IPS-NIHi7 (cell line): ENCODE measurements at regions not wholly inside any gene's neighbourhood (a gene's known extent, or its start where the extent isn't known, plus 50 kb on each side); places are given as distances from the start of the nearest gene placed in this dataset.

ENCODE experiments used
- DNase-seq: peaks from one replicate; pipeline ENCODE4 v3.0.0; 2012; ENCODE audit warnings: mixed read lengths; ENCODE audit errors: extremely low spot score

DNA sequence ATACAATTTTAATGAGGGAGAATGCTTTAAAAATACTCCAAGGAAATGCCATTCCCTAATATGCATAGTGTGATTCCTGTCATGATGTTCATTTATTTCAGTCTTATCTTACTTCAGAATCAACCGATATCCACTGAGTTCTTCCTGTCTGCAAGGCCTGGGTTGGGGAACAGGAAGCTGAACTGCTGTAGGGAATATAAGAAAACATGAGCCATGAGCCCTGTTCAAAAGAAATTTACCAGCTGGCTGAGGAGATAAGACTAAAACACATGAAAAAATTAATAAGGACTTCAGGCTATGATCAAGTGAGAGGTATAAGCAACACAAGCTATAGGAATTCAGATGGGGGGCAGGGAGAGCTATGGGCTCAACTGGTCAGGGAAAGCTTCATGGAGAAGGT is 184.7 kb downstream of the PLPP4 start:
- DNase-seq = no peak

DNA sequence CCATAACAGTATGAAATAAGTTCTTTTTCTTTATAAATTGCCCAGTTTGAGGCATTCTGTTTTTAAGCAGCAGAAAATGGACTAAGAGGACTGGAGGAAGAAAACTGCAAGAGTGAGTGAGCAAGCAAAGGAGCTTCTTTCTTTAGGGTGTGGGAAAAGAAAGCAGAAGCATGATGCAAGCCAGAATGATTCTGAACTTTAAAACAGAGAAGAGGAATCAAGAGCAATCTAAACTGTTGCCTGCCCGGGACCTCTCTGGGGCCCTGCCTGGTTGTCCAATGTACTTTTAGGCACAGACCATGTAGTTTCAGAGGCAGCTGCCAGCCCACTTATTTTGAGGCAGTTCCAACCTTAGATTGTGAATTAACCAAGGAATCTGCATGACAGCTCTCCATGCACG is 186.3 kb downstream of the PLPP4 start:
- no peak for DNase-seq

DNA sequence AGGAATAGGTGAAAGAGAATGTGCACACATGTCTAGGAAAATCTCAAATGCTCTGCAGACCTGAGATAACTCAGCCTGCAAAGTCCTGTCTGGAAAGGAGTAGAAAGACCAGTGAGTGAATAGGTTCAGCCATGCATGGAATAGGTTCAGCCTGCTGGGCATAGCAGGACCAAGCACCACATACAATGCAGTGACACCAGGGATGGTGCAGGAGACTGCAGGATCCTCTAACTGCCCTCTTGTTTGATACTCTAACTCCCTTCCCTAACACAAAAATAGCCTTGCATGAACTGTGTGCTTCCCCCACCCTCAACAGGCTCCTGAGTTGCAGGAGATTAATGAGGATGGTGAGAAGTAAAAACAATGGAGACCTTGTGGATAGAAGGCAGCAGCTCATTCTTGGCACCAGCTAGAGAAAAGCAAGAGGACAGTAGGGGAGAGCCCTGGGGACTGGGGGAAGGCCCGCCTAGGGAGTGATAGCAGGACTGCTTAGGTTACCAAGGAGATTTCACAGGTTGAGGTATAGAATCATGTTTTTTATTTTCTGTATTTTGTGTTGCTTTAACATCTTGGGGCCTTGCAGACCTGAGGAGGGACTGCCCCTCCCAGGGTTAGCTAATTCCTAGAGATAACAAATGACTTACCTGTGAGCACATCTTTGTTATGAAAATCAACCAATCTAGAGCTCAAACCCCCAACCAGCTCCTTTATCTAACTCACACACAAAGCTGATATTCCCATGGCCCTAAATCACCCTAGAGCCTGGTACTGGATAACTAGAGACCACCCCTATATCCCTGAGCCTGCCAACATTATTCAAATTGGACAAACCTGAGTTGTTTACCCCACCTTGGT is 187.8 kb downstream of the PLPP4 start:
- DNase-seq = peak; percentile 35

DNA sequence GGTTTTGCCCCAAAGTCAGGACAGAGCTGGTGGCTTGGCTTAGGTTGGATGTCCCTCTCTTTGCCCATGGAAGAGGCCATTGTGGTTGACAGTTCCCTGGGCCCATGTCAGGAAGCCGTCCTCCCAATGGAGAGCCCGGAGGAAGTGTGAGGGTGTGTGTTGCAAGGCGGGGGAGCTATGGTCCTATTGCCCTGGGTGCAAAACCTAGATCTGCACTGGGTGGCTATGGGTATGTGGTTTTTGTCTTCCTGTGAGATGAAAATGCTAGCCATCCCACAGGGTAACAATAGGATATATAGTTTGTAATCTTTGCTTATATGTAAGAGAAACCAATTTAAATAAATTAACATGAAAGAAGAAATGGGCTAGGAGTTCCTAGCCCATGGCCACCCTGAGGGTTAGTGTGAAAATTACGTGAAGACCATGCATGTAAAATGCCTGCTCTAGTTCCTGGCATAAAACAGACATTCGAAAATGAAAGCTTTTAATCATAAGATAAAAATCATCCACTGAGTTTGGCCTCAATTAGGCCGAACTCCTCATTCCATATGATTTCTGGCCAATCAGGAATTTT is 189.2 kb downstream of the PLPP4 start:
- no peak for DNase-seq

DNA sequence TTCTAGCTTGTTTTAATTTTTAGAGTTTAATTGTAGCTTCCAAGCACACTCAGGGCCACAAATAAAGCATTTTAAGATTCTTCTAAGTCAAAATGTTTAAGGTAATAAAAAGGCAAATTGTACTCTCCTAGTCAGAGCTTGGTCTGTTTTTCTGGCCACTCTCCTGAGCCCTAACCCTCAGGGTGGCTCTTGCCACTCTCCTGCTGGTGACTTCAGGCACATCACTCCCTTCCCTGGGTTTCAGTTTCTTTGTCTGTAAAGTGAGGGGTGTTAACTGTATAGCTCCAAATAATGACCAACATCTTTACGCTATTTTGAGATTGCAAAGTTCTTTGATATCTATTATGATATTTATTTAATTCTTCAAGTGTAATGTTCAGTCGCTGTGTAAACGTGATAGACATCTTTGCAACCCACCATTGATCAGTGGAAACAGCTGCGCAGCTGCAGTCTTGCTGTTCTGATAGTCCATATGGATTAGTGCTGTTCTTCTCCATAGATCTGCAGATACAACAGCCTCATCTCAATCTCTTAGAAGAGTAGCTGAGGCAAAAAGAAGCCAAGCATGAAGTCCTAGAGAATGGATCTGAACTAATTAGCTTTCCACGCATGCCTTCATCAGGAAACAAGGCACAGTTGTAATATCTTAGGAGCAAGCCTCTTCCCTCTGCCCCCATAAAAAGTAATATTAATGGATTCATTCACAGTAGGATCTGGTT is 189.9 kb downstream of the PLPP4 start:
- no peak for DNase-seq

DNA sequence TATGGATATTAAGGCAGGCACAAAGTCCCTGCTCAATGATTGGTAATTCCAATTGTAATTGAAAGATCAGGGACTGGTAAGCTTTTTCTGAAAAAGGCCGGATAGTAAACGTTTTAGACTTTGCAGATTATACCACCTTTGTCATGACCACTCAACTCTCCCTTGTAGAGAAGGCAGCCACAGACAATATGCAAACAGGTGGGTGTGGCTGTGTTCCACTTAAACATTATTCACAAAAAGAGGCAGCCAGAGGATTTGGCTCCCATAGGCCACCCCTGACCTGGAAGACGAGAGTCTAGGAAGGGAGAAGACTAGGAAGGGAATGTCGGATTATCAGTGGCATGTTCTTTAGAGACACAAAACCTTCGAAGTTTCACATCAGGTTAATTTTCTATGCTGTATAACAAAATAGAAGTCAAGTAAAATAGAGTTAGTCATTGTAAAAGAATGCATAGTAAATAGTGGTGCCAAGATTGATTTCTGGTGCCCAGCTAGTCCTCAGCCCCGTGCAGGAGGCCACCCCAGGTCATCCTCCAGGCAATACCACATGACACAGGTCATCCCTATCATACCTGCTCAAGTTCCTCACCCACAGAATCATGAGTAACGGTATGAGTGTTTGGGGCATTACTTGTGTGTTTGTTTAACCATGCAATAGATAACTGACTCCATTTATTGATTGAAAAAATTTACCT is 193.8 kb downstream of the PLPP4 start:
- DNase-seq = no peak

DNA sequence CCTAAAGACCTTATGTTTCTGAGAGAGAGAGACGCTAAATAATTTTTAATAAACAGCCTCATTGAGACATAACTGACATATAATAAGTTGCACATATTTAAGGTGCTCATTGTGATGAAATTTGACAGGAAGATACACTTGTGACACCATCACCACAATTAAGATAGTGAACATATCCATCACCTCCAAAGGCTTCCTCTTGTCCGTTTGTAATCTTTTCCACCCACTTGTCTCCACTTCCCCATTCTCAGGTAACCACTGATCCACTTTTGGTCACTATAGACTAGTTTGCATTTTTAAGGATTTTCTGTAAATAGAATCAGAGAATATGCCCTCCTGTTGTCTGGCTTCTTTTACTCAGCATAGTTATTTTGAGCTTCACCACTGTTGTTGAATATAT is 195.1 kb upstream of the WDR11 start:
- DNase-seq = no peak

DNA sequence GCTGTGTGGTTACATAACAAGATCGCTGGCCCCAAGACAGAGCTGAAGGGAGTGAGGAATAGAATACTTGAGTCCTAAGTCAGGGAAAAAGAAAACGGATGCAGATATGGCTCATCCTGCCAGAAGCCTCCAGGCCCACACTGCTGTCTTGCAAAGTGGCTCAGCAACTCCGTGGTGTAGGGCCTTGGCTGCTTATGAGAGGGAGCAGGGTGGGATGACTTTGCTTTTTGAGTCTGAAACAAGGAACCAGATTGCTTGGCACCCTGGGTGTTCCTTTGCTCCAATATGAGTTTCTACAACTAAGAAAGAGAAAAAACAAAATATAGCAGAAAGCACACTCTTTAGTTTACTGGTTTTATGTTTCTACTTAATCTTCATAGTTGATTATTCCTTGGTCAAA is 193.8 kb upstream of the WDR11 start:
- DNase-seq = no peak

DNA sequence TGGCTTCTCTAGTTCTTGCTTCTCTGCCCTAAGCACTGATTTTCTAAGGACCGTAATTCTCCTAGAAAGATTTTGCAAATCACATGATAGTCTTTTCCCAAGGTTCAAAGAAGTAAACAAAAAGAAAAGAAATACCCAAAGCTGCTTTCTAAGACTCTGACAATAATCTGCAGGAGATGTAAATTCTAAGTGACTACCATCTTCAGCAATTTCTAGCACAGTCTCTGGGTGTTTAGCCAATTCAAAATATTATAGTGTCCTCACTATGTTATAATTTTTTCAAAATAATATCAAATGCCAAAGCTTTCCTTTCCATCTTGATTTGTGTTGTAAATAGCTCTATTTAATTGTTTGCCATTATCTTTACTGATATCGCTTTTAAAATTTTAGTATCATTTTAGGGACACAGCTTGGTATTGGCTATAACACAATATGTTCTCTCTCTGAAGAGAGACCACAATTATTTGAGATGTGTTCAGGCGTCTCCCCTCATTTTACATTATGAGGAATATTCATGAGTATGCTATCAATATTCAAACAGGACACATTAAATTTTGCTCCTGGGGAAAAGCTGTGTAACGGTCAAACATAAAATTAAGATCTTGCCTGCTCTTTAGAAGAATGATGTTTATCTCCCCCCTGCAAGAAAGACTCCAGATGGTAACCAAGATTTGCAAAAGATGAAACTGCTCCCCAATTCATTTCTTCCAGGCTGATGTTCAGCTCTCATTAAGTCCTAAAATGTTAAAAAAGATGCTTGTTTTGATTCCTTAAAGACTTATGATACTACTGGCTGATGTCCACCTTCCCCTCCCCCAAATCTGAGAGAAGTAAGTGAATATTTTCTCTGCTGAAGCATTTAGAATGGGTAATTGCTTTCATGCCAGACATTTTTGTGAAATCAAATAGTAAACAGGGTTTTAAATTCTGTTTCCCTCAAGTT is 191.9 kb upstream of the WDR11 start:
- DNase-seq = no peak

DNA sequence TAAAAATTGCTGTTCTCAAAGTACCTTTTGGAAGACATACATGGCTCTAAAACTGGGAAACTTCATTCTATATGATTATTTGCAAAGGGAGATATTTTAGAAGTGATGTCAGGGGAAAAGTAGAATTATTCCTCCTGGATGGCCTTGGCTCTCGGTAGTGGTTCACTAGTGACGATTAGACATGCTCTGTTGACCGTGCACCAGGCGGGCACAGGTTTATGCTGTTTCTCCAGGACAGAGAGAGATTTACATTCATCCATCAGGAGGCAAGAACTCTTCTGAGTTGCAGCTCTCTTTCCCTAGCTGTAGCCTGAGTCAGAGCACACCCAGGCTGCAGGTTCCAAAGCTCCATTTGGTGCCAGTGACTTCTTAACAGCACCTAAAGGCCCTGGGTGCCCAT is 184.9 kb upstream of the WDR11 start:
- no peak for DNase-seq

DNA sequence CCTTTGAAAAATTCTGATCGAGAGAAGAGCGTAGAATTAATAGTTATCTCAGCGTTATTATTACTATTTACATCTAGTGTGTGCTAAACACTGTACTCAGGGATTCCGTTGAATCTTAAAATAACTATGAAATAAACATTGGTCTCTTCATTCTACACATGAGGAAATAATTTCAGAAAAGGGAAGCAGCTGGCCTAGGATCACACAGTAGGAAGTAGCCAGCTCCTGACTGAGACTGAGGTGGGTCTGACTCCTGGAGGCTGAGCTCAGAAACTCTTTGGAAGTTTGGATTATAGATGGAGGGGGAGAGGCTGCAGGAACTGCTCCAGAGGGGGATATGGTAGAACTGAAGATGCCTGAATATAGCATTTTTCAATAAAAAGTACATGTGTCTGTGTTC is 183.9 kb upstream of the WDR11 start:
- DNase-seq = no peak

DNA sequence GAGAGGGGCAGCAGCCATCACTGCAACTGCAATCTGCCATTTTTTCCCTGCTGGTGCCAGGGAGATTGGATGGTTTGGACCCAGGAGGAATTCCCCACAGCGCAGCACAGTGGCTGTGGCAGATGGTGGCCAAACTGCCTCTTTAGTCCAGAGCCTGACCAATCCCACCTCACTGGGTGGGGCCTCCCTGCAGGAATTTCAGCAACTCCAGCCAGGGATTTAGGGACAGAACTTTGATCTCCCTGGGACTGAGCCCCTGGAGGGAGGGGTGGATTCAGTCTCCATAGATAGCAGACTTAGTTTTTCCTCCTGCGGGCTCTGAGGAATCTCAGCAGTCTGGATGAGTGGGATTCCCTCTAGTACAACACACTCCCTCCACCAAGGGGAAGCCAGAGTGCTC is 179.7 kb upstream of the WDR11 start:
- no peak for DNase-seq

DNA sequence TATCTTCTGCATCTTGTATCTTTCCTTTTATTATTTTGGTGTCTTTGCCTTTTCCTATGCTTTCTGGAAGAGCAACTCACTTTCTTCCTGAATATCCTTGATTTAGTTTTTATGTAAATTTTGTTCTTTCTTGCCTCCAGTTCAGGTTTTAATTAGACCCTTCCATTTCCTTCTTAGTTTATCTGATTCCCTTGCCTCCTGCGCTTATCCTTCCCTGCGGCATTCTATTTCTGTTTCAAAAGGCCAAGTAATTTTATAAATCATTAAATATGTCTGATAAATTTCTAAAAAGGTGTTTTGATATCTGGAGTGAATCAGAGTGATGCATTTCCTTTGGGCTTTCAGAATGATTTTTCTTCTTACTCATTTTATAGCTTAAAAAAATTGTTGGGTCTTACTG is 167.7 kb upstream of the WDR11 start:
- DNase-seq = no peak

DNA sequence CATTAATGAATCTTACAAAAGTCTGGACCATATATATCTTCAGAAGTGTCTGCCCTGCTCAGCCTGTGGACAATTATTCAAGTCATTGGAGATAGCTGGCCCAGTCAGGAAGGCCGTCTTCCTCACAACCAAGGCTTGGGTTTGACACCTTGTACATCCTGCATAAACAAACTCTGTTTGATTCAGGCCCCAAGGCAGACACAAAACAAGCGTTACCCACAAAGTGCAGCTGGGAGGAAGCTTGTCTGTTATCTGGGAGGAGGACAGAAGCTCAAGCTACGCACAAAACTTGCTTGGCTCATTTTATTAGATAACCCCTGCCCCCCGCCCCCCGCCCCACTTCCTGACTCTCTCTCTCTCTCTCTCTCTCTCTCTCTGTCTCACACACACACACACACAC is 166.9 kb upstream of the WDR11 start:
- DNase-seq = no peak

DNA sequence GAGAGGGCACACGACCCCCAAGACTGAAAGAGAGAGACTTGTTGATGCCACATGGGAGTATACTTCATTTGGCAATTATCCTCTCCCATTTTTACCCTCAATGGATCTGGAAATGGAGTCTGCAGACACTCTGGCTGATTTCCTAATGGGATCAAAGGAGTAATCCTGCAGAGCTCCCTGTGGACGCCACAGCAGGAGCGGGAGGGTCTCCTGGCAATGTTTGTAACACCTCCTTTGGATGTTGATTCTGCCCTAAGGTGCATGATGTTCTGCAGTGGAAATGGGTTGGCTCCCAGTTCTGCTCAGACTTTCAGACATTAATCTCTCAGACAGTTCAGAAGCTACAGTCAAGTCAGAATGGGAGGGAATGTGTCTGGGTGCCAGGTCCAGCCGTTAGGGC is 166.0 kb upstream of the WDR11 start:
- DNase-seq = no peak

DNA sequence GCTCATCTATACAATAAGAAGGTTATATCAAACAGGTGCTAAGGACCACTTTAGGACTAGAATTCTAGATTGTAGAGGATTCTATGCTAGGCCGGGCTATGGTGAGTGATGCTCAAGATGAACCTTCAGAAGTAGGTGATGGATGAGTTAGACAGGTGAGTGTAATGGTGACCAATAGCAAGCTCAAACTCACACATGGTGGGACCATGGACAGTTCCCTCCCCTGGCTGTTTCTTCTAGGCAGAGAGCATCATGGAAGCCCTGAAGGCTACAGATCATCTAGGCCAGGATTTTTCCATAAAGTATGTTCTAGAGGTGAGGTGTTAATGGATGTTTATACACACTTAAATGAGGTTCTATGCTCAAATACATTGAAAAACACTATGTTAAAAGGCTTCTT is 162.2 kb upstream of the WDR11 start:
- peak; percentile 33 for DNase-seq

DNA sequence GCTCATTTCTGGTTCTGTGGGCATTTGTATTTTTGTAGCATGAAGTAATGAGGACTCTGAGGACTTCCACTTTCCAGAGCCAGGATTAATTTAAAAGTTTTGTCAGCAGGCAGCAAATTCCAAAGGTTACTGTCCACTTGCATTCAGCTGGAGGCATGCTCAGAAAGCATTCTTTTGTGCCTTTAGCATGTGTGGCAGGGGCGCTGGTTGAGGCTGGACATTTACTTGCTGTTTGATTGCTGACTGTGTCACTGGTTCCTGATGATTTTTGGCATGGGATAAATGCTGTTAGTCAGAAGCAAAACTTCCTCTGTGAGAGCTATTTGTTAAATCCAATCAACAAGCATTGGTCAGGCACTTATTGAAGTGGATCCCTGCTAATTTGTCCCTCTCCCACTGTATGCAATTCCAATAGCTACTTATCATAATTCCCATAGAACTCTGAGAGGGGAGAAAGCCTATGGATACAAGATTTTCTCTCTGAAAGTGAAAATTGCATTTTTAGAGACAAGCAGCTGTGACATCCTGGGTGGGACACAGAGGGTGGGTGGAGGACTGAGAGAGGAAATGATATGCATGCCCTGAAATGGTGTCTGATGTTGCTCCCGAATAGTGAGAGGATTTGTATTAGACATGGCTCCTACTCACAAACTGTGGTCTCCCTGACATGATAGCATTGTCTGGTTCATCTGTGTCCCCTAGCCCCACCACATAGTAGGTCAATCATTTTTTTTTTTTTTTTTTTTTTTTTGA is 161.2 kb upstream of the WDR11 start:
- no peak for DNase-seq

DNA sequence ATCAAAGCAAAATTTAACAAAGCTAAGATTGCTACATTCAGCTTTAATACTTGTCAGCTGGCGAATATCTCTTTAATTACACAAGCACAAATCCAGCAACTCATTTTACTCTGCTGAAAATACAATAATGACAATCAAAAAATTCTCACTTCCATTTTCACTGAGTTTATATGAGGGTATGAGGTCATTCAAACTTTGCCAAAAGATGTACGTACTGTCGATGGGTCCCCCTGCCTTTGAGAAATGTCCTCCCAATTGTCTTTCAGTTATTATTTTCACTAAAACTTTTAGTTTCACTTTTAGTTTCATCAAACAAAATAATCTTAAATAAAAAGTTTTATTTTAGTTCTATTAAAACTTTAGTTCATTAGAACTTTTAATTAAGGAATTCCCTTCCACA is 159.5 kb upstream of the WDR11 start:
- DNase-seq = no peak

DNA sequence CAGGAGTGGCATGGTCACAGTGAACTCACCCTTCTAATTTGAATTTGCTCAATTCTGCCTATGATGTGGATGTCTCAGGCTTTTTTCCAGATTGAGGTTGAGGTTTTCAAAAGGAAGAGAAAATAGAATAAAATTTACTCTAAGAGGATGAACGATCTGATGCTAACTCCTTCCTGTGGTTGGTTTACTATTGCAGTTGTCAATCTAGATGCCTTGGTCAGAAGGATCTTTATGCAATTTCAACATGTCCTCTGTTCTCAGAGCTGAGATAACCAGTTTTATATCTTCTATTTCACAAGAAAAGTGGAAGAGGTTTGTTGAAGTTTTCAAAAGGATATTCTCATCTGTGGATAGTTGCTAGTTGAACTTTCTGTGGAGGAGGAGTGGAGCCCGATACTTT is 150.7 kb upstream of the WDR11 start:
- DNase-seq = no peak

DNA sequence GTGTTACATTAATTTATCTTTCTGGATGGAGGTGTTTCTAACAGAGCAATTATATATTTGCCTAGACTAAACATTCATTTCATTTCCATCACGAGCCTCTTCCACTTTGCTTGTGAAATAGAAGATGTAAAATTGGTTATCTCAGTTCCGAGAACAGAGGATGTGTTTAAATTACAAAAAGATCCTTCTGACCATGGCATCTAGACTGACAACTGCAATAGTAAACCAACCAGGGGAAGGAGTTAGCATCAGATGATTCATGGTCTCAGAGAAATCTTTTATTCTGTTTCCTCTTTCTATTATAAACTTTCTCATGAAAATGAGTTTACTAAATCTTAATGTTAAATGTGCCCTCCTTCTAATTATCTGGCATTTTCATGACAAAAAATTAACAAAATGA is 149.8 kb upstream of the WDR11 start:
- no peak for DNase-seq

DNA sequence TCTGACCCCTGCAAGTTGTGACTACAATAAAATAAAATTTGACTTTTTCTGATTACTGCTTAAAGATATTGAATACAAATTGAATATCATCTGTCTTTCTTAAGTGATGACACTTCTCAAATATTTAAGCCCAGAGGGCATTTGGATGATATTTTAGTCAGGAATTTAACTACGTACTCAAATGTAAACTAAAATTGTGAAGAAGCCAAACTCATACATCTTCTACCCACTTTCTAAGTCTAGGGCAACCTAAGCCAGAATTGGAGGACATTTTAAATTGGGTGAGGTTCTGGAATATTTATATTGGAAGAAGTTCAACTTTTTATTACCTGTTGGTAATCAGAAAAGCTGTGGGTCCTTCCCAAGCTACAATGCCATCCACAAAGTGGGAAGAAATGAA is 149.1 kb upstream of the WDR11 start:
- no peak for DNase-seq
